Loucy (cell line): ENCODE measurements at regions not wholly inside any gene's neighbourhood (a gene's known extent, or its start where the extent isn't known, plus 50 kb on each side); places are given as distances from the start of the nearest gene placed in this dataset.

ENCODE experiments used
- H2AFZ ChIP-seq: fragments of 200-600 bp; sonication (generic); 2 replicates; pipeline ENCODE4 v1.6.0; 2016; ENCODE audit warnings: antibody characterized with exemption, mild to moderate bottlenecking, low read length, moderate library complexity
- H3F3A ChIP-seq: fragments of 200-600 bp; 2 replicates; pipeline ENCODE4 v1.6.0; 2016; ENCODE audit warnings: antibody characterized with exemption, low read depth, mild to moderate bottlenecking
- H3K27me3 ChIP-seq: fragments of 200-600 bp; sonication (generic); 2 replicates; pipeline ENCODE4 v1.6.1; 2014; ENCODE audit warnings: low read length, mild to moderate bottlenecking; ENCODE audit not compliant: insufficient read depth, poor library complexity, severe bottlenecking
- H3K36me3 ChIP-seq: fragments of 200-600 bp; sonication (generic); 2 replicates; pipeline ENCODE4 v1.6.1; 2016; ENCODE audit warnings: low read length; ENCODE audit not compliant: insufficient read depth
- H3K4me1 ChIP-seq: fragments of 200-600 bp; sonication (generic); 2 replicates; pipeline ENCODE4 v1.5.1; 2014; ENCODE audit warnings: low read length, mild to moderate bottlenecking; ENCODE audit not compliant: insufficient read depth, poor library complexity, severe bottlenecking
- H3K4me2 ChIP-seq: fragments of 200-600 bp; sonication (generic); 2 replicates; pipeline ENCODE4 v1.6.0; 2014; ENCODE audit warnings: antibody characterized with exemption, low read length, low read depth, mild to moderate bottlenecking; ENCODE audit not compliant: poor library complexity, severe bottlenecking
- H3K4me3 ChIP-seq: fragments of 200-600 bp; sonication (generic); 2 replicates; pipeline ENCODE4 v1.5.1; 2014; ENCODE audit warnings: low read length, mild to moderate bottlenecking, mixed read lengths; ENCODE audit not compliant: poor library complexity, severe bottlenecking
- H3K79me2 ChIP-seq: fragments of 200-600 bp; sonication (generic); 2 replicates; pipeline ENCODE4 v1.6.1; 2014; ENCODE audit warnings: low read length; ENCODE audit not compliant: insufficient read depth
- H3K9ac ChIP-seq: fragments of 200-600 bp; sonication (generic); 2 replicates; pipeline ENCODE4 v1.6.0; 2014; ENCODE audit warnings: mild to moderate bottlenecking, low read depth, low read length, moderate library complexity; ENCODE audit not compliant: poor library complexity, severe bottlenecking
- H3K9me2 ChIP-seq: fragments of 200-600 bp; sonication (generic); replicated peaks from 2 replicates; pipeline ENCODE4 v1.6.1; 2016; ENCODE audit warnings: low read depth, low read length, mixed read lengths
- H3K9me3 ChIP-seq: fragments of 200-600 bp; sonication (generic); 2 replicates; pipeline ENCODE4 v1.6.1; 2014; ENCODE audit warnings: mild to moderate bottlenecking, antibody characterized with exemption, low read length, low read depth; ENCODE audit not compliant: insufficient read depth
- H4K20me1 ChIP-seq: fragments of 200-600 bp; sonication (generic); 2 replicates; pipeline ENCODE4 v1.6.0; 2014; ENCODE audit warnings: antibody characterized with exemption, low read length, mild to moderate bottlenecking; ENCODE audit not compliant: insufficient read depth, poor library complexity, severe bottlenecking
- EZH2phosphoT487 ChIP-seq: fragments of 200-600 bp; IDR thresholded peaks from 2 replicates; pipeline ENCODE4 v1.6.1; 2018; ENCODE audit warnings: antibody characterized with exemption, mild to moderate bottlenecking, moderate library complexity, borderline replicate concordance
- TF ChIP-seq, protein P1 (sequence below): fragments of 200-600 bp; sonication (generic); conservative IDR thresholded peaks from 2 replicates; pipeline ENCODE4 v1.5.1; 2014; ENCODE audit warnings: mild to moderate bottlenecking, antibody characterized with exemption, low read length

DNA sequence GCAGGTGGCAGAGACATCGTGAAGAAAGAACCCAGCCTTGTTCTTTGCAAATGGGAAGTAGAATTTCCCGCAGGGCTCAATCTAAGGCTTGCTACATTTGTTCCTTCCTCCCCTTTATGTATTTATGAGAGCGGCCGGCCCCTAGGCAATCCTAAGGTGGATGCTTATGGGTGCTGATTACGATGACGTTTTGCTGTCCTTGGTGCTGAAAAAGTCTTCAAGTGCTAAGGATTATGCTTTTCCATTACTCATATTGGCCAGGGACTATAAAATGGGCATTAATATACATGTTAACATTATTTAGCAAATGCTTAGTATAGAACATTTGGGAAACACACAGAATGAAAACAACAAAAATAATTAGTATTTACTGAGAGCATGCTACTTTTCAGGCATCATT is 313.3 kb upstream of the XYLT1 start:
- Histone ChIP-seq H4K20me1 (no peaks in the 10 kb centered on the region), H3K9me2 (no peaks in the 10 kb centered on the region), H2AFZ (no peak overlapping the region), H3K9me3 (no peaks in the 10 kb centered on the region; the same call in 1 of the 2 replicates), H3F3A (no peaks in the 10 kb centered on the region), H3K36me3 (no peaks in the 10 kb centered on the region), H3K27me3 (no peaks in the 10 kb centered on the region), H3K4me2 (no peak overlapping the region), H3K4me3 (no peak overlapping the region), H3K4me1 (no peaks in the 10 kb centered on the region), H3K9ac (no peak overlapping the region), H3K79me2 (no peaks in the 10 kb centered on the region)
- TF ChIP-seq, protein P1, sequence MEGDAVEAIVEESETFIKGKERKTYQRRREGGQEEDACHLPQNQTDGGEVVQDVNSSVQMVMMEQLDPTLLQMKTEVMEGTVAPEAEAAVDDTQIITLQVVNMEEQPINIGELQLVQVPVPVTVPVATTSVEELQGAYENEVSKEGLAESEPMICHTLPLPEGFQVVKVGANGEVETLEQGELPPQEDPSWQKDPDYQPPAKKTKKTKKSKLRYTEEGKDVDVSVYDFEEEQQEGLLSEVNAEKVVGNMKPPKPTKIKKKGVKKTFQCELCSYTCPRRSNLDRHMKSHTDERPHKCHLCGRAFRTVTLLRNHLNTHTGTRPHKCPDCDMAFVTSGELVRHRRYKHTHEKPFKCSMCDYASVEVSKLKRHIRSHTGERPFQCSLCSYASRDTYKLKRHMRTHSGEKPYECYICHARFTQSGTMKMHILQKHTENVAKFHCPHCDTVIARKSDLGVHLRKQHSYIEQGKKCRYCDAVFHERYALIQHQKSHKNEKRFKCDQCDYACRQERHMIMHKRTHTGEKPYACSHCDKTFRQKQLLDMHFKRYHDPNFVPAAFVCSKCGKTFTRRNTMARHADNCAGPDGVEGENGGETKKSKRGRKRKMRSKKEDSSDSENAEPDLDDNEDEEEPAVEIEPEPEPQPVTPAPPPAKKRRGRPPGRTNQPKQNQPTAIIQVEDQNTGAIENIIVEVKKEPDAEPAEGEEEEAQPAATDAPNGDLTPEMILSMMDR, result no peak
- no peak for TF ChIP-seq EZH2phosphoT487

DNA sequence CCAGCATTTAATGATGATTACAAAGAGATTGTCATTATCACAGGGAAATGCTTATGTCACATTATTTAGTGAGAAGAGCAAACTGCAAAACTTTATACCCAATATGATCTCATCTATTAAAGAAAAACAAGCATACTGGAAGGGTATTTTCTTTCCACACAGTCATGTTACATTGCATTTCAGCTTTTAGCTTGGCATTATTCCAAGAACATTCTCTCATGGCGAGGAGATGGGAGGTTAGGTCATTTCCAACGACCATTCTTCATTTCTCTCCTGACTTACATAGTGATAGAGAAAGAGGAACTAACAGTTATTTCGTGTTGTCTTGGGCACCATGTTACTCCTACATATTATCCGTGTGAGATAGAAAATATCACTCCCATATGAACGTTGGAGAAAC is 309.4 kb upstream of the XYLT1 start:
- Histone ChIP-seq H3K36me3 (no peaks in the 10 kb centered on the region), H3K4me1 (no peaks in the 10 kb centered on the region), H3K9ac (no peak overlapping the region), H2AFZ (no peak overlapping the region), H3F3A (no peaks in the 10 kb centered on the region), H3K9me3 (no peaks in the 10 kb centered on the region; the same call in 1 of the 2 replicates), H3K4me2 (no peak overlapping the region), H3K79me2 (no peaks in the 10 kb centered on the region), H3K9me2 (no peaks in the 10 kb centered on the region), H3K4me3 (no peak overlapping the region), H4K20me1 (no peaks in the 10 kb centered on the region), H3K27me3 (no peaks in the 10 kb centered on the region)
- TF ChIP-seq, protein P1, result no peak
- TF ChIP-seq EZH2phosphoT487, result no peak

DNA sequence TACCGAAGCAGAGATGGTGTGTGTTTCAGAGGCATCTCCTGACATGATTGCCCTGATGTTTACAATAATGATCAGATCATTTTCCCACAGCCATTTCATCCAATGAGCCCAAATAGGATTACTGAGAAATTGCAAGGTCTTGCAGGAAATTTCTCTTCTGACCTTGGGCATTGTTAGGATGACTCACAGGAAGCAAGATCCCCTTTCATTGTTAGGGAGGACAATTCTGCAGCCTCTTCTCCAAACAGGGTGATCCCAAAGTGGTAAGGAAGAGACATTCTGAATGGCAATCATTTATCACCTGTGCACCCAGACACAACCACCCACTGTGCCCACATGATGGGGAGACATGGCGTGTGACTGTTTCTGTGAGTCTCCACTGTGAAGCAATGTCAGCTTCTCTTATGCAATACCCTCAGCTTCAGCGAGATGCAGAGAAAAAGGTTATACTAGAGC is 306.7 kb upstream of the XYLT1 start:
- Histone ChIP-seq H3F3A (no peaks in the 10 kb centered on the region), H3K79me2 (no peaks in the 10 kb centered on the region), H3K4me3 (no peak overlapping the region), H3K9me2 (no peaks in the 10 kb centered on the region), H3K27me3 (no peaks in the 10 kb centered on the region), H4K20me1 (no peaks in the 10 kb centered on the region), H2AFZ (no peak overlapping the region), H3K4me1 (no peaks in the 10 kb centered on the region), H3K9me3 (no peaks in the 10 kb centered on the region; the same call in 1 of the 2 replicates), H3K36me3 (no peaks in the 10 kb centered on the region), H3K9ac (no peak overlapping the region), H3K4me2 (no peak overlapping the region)
- TF ChIP-seq EZH2phosphoT487, result no peak
- TF ChIP-seq, protein P1, result no peak
